B cell (primary cell): ENCODE measurements at regions not wholly inside any gene's neighbourhood (a gene's known extent, or its start where the extent isn't known, plus 50 kb on each side); places are given as distances from the start of the nearest gene placed in this dataset.

Experiments used
- ATAC-seq: fragments of 200-7000 bp; cut with Tn5 transposase; one replicate; pipeline ENCODE4 v1.10.0; 2021; ENCODE audit warnings: low read depth, mild to moderate bottlenecking, moderate number of reproducible peaks, moderate library complexity
- CTCF ChIA-PET: fragments of 350-600 bp; sonication (Branson Sonifier 250); formaldehyde crosslinking; loops from one replicate; lab custom pipeline; 2021; ENCODE audit warnings: antibody characterized with exemption, inconsistent platforms; lab: Charles Lee
- POLR2A ChIA-PET: fragments of 350-600 bp; sonication (Branson Sonifier 250); formaldehyde crosslinking; loops from one replicate; lab custom pipeline; 2021; ENCODE audit warnings: antibody characterized with exemption; lab: Charles Lee
- DNase-seq: peaks from one replicate; pipeline ENCODE4 v3.0.0; 2013
- H2AFZ ChIP-seq: 2 replicates; pipeline ENCODE4 v1.6.1; 2012; ENCODE audit warnings: mild to moderate bottlenecking, low read depth, low read length; ENCODE audit not compliant: insufficient read depth, poor library complexity, severe bottlenecking
- H3K27ac ChIP-seq, 2 donors: 1 replicate in 1 of 2; 2 replicates in 1 of 2; pipeline ENCODE4 v1.5.1; 2012 to 2013; ENCODE audit warnings: low read length in 2 of 2, mild to moderate bottlenecking in 2 of 2, moderate library complexity in 1 of 2
- H3K27me3 ChIP-seq, 4 experiments: fragments of 200-600 bp in 1 of 4; sonication (generic) in 1 of 4; replicated peaks in 1 of 4; 1 replicate in 2 of 4; 2 replicates in 2 of 4; pipeline versions ENCODE4 v1.6.1 to v1.7.0; 2013 to 2016; ENCODE audit warnings: low read length in 3 of 4, mild to moderate bottlenecking in 2 of 4, mixed read lengths in 1 of 4, moderate library complexity in 1 of 4; ENCODE audit not compliant: insufficient read depth in 4 of 4, control insufficient read depth in 3 of 4; ENCODE audit errors: control extremely low read depth in 1 of 4
- H3K36me3 ChIP-seq, 2 experiments: replicated peaks in 1 of 2; 1 replicate in 1 of 2; 2 replicates in 1 of 2; pipeline versions ENCODE4 v1.6.1 to v1.7.1; 2013; ENCODE audit warnings: low read length in 1 of 2; ENCODE audit not compliant: insufficient read depth in 2 of 2, control insufficient read depth in 1 of 2; ENCODE audit errors: control extremely low read depth in 1 of 2, extremely low read depth in 1 of 2
- H3K4me1 ChIP-seq, 2 donors: fragments of 200-600 bp in 1 of 2; sonication (generic) in 1 of 2; 1 replicate in 1 of 2; 2 replicates in 1 of 2; pipeline versions ENCODE4 v1.5.1 to v1.6.1; 2013 to 2017; ENCODE audit warnings: low read length in 2 of 2; ENCODE audit not compliant: control insufficient read depth in 2 of 2, insufficient read depth in 2 of 2
- H3K4me2 ChIP-seq: replicated peaks from 2 replicates; pipeline ENCODE3; 2012; ENCODE audit warnings: mild to moderate bottlenecking, low read depth, low read length; ENCODE audit not compliant: poor library complexity, severe bottlenecking
- H3K4me3 ChIP-seq, 5 experiments: fragments of 200-600 bp in 1 of 5; sonication (generic) in 1 of 5; 1 replicate in 3 of 5; 2 replicates in 2 of 5; pipeline versions ENCODE4 v1.5.1 to v1.7.0; 2011 to 2016; ENCODE audit warnings: low read length in 4 of 5, mild to moderate bottlenecking in 4 of 5, low read depth in 2 of 5, control low read depth in 1 of 5, moderate library complexity in 1 of 5; ENCODE audit not compliant: insufficient read depth in 1 of 5; ENCODE audit errors: control extremely low read depth in 1 of 5, extremely low read depth in 1 of 5
- H3K79me2 ChIP-seq: fragments of 200-600 bp; sonication (generic); one replicate; pipeline ENCODE4 v1.6.0; 2016; ENCODE audit warnings: low read length; ENCODE audit not compliant: control insufficient read depth, insufficient read depth
- H3K9ac ChIP-seq: fragments of 200-600 bp; sonication (generic); 2 replicates; pipeline ENCODE4 v1.6.1; 2017; ENCODE audit warnings: mild to moderate bottlenecking, low read length, moderate library complexity
- H3K9me3 ChIP-seq, 3 donors: one replicate each; pipeline versions ENCODE4 v1.6.1 to v1.7.1; 2013; ENCODE audit warnings: low read length in 2 of 3; ENCODE audit not compliant: control insufficient read depth in 2 of 3, insufficient read depth in 1 of 3; ENCODE audit errors: control extremely low read depth in 1 of 3
- H4K20me1 ChIP-seq: 2 replicates; pipeline ENCODE4 v1.6.0; 2012; ENCODE audit warnings: mild to moderate bottlenecking, low read length; ENCODE audit not compliant: insufficient read depth, control insufficient read depth, poor library complexity, severe bottlenecking
- H3K27ac Mint-ChIP-seq: one replicate; pipeline ENCODE4 v1.8.0; 2021; ENCODE audit warnings: mixed read lengths
- H3K27me3 Mint-ChIP-seq: one replicate; pipeline ENCODE4 v1.8.0; 2021; ENCODE audit warnings: mixed read lengths
- H3K4me1 Mint-ChIP-seq: one replicate; pipeline ENCODE4 v1.8.0; 2021; ENCODE audit warnings: mixed read lengths
- H3K4me3 Mint-ChIP-seq: one replicate; pipeline ENCODE4 v1.8.0; 2021; ENCODE audit warnings: mixed read lengths
- H3K9me3 Mint-ChIP-seq: one replicate; pipeline ENCODE4 v1.8.0; 2022; ENCODE audit warnings: mixed read lengths; ENCODE audit not compliant: insufficient read depth
- CTCF ChIP-seq: fragments of 200-600 bp; IDR thresholded peaks from one replicate; pipeline ENCODE4 v1.8.0; 2022; ENCODE audit warnings: antibody characterized with exemption, mild to moderate bottlenecking
- EZH2 ChIP-seq: IDR thresholded peaks from 2 replicates; pipeline ENCODE4 v1.6.1; 2012; ENCODE audit warnings: borderline replicate concordance, low read depth, mild to moderate bottlenecking, moderate library complexity, low read length; ENCODE audit not compliant: insufficient read depth, poor library complexity, severe bottlenecking
- WGBS: methylation state at CpG from one replicate; pipeline ENCODE4 v1.1.5; 2013; ENCODE audit warnings: missing lambda C conversion rate; ENCODE audit not compliant: insufficient coverage; 5-methylcytosine and 5-hydroxymethylcytosine counted together
- intact Hi-C: fragments of 100-400 bp; cut with micrococcal nuclease; formaldehyde crosslinking; loops from one replicate; pipeline ENCODE4 v1.10.0; 2022

GRCh38 chr6:1190366-1190765, 121.5 kb upstream of the FOXQ1 start:
- Mint-ChIP-seq H3K27ac (no peak overlapping the region), H3K4me3 (no peak overlapping the region), H3K9me3 (no peaks in the 10 kb centered on the region), H3K27me3 (no peaks in the 10 kb centered on the region), H3K4me1 (no peaks in the 10 kb centered on the region)
- intact Hi-C loops = no loop called here
- WGBS = 68% methylated on average over 3 of the region's 5 CpGs
- H3K36me3 ChIP-seq = no peaks in the 10 kb centered on the region
- CTCF ChIA-PET = no interaction called here
- no peak overlapping the region for H3K4me2 ChIP-seq
- POLR2A ChIA-PET = no interaction called here
- H3K4me3 ChIP-seq = no peak overlapping the region
- DNase-seq (no peak), ATAC-seq (no peak)
- H3K27me3 ChIP-seq = peaks cover 0 to 3% (median 0%) of the 10 kb centered on the region in 4 experiments
- no peaks in the 10 kb centered on the region for H4K20me1 ChIP-seq
- H2AFZ ChIP-seq = no peak overlapping the region
- peaks cover 0 to 4% (median 3%) of the 10 kb centered on the region in 3 donors for H3K9me3 ChIP-seq
- H3K9ac ChIP-seq = no peak overlapping the region
- TF ChIP-seq CTCF = no peak
- TF ChIP-seq EZH2 = no peak
- H3K27ac ChIP-seq = no peak overlapping the region
- H3K4me1 ChIP-seq = no peaks in the 10 kb centered on the region
- no peaks in the 10 kb centered on the region for H3K79me2 ChIP-seq

- Histone ChIP-seq H3K9ac (no peak overlapping the region), H3K4me2 (no peak overlapping the region), H3K36me3 (no peaks in the 10 kb centered on the region), H2AFZ (no peak overlapping the region), H3K9me3 (peaks cover 0 to 3% (median 0%) of the 10 kb centered on the region in 3 donors), H3K79me2 (no peaks in the 10 kb centered on the region), H3K4me3 (no peak overlapping the region), H3K27me3 (peaks cover 0 to 2% (median 0%) of the 10 kb centered on the region in 4 experiments), H3K27ac (no peak overlapping the region), H3K4me1 (no peaks in the 10 kb centered on the region), H4K20me1 (no peaks in the 10 kb centered on the region)
- ATAC-seq (no peak), DNase-seq (no peak)
- intact Hi-C loops = no loop called here
- TF ChIP-seq CTCF = no peak
- no peaks in the 10 kb centered on the region for H3K27me3 Mint-ChIP-seq
- POLR2A ChIA-PET = no interaction called here
- 50% methylated on average over 1 of the region's 3 CpGs for WGBS
- H3K4me1 Mint-ChIP-seq = no peaks in the 10 kb centered on the region
- no peaks in the 10 kb centered on the region for H3K9me3 Mint-ChIP-seq
- H3K4me3 Mint-ChIP-seq = no peak overlapping the region
- no peak overlapping the region for H3K27ac Mint-ChIP-seq
- CTCF ChIA-PET = interaction anchor here (1.1 kb wide), 1 partner anchor 9 kb away, joined by 4 read pairs; no protein-coding TSS in a partner anchor
Observed at GRCh38 chr6:1188199-1188598, 123.7 kb upstream of the FOXQ1 start.
